IMR-90 (cell line): ENCODE measurements at regions not wholly inside any gene's neighbourhood (a gene's known extent, or its start where the extent isn't known, plus 50 kb on each side); places are given as distances from the start of the nearest gene placed in this dataset.

Source experiments
- CEBPB ChIP-seq: IDR thresholded peaks from 2 replicates; pipeline ENCODE4 v1.6.1; 2012; ENCODE audit warnings: low read depth, low read length, improper control_type of control experiment
- MAFK ChIP-seq: IDR thresholded peaks from 2 replicates; pipeline ENCODE4 v1.6.1; 2012; ENCODE audit warnings: low read depth, low read length, improper control_type of control experiment
- MAZ ChIP-seq: IDR thresholded peaks from 2 replicates; pipeline ENCODE4 v1.6.1; 2012; ENCODE audit warnings: low read depth, mild to moderate bottlenecking, low read length, improper control_type of control experiment, moderate library complexity, borderline replicate concordance
- RFX5 ChIP-seq: IDR thresholded peaks from 2 replicates; pipeline ENCODE4 v1.8.0; 2012; ENCODE audit warnings: low read depth, mild to moderate bottlenecking, low read length, moderate library complexity
- TF ChIP-seq, protein P1 (sequence below): conservative IDR thresholded peaks from 2 replicates; pipeline ENCODE4 v1.5.1; 2012; ENCODE audit warnings: mild to moderate bottlenecking, low read depth, low read length, improper control_type of control experiment

GRCh38 chr6:92915466-92915865, 503.9 kb downstream of the EPHA7 start:
- TF ChIP-seq CEBPB (no peak), RFX5 (no peak), MAFK (no peak), MAZ (no peak)
- TF ChIP-seq, protein P1, sequence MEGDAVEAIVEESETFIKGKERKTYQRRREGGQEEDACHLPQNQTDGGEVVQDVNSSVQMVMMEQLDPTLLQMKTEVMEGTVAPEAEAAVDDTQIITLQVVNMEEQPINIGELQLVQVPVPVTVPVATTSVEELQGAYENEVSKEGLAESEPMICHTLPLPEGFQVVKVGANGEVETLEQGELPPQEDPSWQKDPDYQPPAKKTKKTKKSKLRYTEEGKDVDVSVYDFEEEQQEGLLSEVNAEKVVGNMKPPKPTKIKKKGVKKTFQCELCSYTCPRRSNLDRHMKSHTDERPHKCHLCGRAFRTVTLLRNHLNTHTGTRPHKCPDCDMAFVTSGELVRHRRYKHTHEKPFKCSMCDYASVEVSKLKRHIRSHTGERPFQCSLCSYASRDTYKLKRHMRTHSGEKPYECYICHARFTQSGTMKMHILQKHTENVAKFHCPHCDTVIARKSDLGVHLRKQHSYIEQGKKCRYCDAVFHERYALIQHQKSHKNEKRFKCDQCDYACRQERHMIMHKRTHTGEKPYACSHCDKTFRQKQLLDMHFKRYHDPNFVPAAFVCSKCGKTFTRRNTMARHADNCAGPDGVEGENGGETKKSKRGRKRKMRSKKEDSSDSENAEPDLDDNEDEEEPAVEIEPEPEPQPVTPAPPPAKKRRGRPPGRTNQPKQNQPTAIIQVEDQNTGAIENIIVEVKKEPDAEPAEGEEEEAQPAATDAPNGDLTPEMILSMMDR: no peak
